Left ventricle myocardium superior (tissue), 1 donor: ENCODE measurements at regions not wholly inside any gene's neighbourhood (a gene's known extent, or its start where the extent isn't known, plus 50 kb on each side); places are given as distances from the start of the nearest gene placed in this dataset.
"Not testable (repeated sequence)": the region's sequence is repeated elsewhere in the genome, so short reads cannot be mapped to it uniquely, and the experiment has no call there.

Source experiments
- ATAC-seq: fragments of 200-7000 bp; cut with Tn5 transposase; one replicate; pipeline ENCODE4 v1.9.1; 2020; ENCODE audit warnings: mild to moderate bottlenecking, moderate library complexity
- DNase-seq: peaks from one replicate; pipeline ENCODE4 v3.0.0-alpha.2; 2020
- intact Hi-C: fragments of 100-400 bp; cut with micrococcal nuclease; formaldehyde crosslinking; loops from one replicate; pipeline ENCODE4 v1.11.0; 2022
- donor health status: DM: no; HTN: yes; CAD: no; lungs with severe emphysema.

DNA sequence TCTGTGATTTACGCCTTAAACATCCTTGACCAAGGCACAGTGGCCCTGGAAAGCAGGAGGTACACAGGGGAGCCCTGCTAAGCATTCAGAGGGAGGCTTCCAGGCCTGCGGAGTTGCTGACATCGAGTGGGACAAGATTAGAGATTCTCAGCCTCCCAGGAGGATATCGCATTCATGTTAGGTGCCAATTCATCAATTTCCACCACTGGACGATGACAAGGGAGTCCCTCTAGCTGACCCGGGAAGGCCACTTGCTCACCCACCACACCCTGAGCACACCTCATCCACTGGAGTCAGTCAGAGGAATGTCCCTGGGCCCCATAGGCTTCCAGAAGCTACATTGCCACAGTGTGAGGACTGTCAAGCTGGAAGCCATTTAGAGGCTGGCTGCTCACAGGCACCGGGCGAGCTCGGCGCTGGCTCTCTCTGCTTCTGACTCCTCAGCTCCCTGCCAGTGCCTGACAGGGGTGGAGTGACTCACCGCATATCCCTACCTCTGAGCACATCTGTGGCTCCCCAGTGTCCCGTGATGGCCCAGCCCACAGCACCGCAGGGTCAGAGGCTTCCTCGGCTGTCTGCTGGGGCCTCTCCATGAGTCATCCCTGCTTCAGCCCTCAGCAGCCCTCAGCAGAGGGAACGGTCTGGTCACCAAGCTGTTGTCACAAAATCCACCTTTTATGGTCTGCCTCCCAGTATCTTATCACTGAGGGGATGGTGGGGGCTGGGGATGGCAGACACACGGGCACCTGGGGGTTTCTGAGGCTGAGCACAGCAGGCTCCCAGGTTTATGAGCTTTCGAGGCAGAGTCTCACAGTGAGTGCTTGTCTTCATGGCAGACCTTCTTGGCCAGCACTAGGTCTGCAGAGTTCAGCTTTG is 117.5 kb downstream of the ZNF608 start:
- ATAC-seq (peak; percentile 47), DNase-seq (peak; percentile 30)

GRCh38 chr5:124627815-124628595 is 118.4 kb downstream of the ZNF608 start:
- intact Hi-C loops = no loop called here
- DNase-seq (no peak), ATAC-seq (no peak)

More for the DNA sequence above, 117.5 kb downstream of the ZNF608 start:
- intact Hi-C loops = no loop called here

DNA sequence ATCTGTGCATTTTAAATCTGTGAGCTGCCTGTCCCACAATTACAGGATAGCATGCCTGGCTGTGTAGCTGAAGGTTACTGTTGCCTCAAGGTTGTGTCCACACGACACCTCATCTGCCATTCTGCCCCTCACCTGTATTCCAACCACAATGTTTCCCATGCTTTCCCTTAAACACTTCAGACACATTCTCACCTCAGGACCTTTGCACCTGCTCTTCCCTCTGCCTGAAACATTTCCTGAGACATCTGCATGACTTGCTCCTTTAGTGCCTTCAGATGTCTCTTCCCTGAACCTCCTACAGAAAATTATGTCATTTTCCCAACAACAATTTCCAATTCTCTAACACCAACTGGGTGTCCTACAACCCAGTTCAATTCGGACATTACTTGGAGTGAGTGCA is 120.4 kb downstream of the ZNF608 start:
- intact Hi-C loops = no loop called here
- no peak for DNase-seq
- no peak for ATAC-seq

- no peak for ATAC-seq
- intact Hi-C loops = no loop called here
- DNase-seq = no peak
Measured at GRCh38 chr5:124623265-124623664, 123.2 kb downstream of the ZNF608 start.

DNA sequence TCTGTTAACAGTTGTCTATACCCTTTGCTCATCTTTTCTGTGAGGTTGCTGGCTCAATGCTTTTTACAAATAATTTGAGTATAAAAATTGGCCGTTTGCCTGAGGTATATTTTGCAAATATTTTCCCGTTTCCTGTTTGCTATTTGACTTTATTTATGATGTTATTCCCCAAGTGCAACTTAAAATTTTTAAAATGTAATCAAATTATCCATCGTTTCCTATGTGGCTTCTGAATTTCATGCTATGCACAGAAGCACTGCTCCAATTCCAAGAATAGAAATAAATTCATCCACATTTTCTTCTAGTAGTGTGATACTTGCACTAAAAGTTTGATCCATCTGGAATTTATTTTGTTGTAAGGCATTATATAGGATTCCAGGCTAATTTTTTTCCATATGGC is 123.6 kb downstream of the ZNF608 start:
- DNase-seq (no peak), ATAC-seq (no peak)
- intact Hi-C loops = no loop called here

GRCh38 chr5:124621279-124621678 is 125.2 kb downstream of the ZNF608 start:
- intact Hi-C loops = no loop called here
- DNase-seq = no peak
- no peak for ATAC-seq

DNA sequence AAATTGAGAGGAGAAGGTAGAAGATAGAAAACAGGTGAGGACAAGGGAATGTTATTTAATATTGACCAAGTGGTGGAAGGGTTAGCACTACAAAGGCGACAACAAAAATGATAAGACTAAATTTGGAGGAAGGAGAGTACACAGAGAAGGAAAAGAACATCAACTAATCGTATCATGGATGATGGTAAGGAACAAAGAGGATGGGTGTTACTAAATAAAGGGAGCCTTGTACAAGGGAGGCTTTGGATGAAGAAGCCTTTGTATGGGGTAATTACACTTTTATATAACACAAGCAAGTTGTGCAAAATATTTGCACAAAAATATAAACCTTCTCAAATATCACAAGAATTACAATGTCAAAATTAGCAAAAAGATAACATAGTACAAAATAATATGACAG is 125.7 kb downstream of the ZNF608 start:
- intact Hi-C loops = no loop called here
- no peak for ATAC-seq

DNA sequence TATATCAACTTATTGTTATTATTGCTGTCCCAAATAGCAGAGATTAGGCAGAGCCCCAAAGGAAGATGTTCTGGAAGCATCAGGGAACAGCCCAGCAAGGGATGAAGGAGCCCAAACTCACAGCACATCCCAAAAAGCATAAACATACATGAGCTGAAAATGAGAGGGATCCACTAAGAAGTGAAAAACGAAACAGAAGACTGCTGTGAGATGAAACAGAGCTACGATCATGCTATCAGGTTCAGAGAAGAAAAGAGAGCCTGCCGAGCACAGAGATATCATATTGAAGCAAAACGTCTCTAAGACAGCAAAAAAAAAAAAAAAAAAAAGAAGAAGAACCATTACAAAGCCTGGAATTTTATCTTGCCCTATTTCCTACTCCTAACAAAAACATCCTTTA is 127.3 kb downstream of the ZNF608 start:
- intact Hi-C loops = no loop called here
- ATAC-seq = no peak
- no peak for DNase-seq

More for the DNA sequence above, 125.7 kb downstream of the ZNF608 start:
- DNase-seq = no peak

DNA sequence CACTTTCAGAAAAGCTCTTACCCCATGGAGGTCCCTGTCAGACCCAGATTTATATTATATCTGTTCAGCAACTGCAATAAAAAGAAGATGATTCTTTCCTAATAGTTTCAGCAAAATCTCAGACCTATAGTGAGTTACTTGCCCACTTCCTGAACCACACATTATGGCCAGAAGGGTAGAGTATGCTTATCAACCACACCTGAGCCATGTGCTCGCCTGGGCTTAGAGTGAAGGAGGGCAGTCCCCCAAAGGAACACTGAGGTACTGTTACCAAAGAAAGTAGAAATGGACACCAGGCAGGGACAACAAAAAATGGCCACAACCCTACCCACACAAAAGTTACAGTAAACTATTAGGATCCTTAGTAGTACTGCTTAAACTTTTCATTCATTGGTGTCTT is 128.7 kb downstream of the ZNF608 start:
- DNase-seq (no peak), ATAC-seq (no peak)
- intact Hi-C loops = no loop called here

- ATAC-seq (no peak), DNase-seq (no peak)
- intact Hi-C loops = no loop called here
Measured at GRCh38 chr5:124614836-124615385, 131.5 kb downstream of the ZNF608 start.

DNA sequence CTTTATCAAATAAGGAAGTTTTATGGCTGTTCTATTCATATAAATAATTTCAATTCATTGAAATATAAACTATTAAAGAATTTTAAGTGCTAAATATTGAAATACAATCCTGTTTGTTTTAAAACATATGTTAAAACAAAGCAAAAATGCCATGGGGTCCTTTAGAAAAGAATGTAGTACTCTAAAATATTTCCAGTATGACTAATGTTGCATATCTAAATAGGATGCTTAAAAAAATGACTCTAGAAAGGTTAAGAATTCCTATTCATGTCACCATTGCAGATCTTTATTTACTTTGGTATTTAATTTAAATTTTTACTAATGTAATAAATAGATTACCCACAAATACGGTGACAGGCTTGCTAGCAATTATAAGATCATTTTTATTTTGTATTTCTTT is 132.3 kb downstream of the ZNF608 start:
- DNase-seq = no peak
- ATAC-seq = no peak
- intact Hi-C loops = no loop called here

GRCh38 chr5:124613273-124613953 is 133.0 kb downstream of the ZNF608 start:
- no peak for DNase-seq
- intact Hi-C loops = no loop called here
- ATAC-seq = no peak

- DNase-seq (no peak), ATAC-seq (peak; percentile 62)
- intact Hi-C loops = no loop called here
Measured at GRCh38 chr5:124612023-124612422, 134.4 kb downstream of the ZNF608 start.

GRCh38 chr5:124611262-124611661 is 135.2 kb downstream of the ZNF608 start:
- intact Hi-C loops, ATAC-seq, DNase-seq: not testable (repeated sequence)

- intact Hi-C loops, DNase-seq, ATAC-seq: not testable (repeated sequence)
Measured at GRCh38 chr5:124609685-124610084, 136.8 kb downstream of the ZNF608 start.

DNA sequence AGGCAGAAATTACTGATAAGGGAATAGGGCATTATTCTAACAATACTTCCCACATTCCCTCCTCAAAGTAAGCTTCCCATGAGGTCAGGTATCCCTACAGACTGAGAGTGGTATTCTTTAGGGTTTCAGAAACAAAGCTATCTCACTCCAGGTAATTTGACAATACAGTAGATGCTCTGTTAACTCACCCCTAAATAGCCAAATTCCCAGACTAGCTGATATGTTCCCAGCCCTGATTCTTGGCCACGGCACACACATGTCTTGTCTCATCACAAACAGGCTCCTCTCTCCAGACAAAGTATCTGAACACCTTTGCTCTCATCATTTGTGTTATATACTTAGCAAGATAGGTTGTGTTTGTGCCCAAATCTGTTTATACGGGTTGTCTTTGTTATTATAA is 139.9 kb downstream of the ZNF608 start:
- no peak for DNase-seq
- intact Hi-C loops = no loop called here
- ATAC-seq = no peak

DNA sequence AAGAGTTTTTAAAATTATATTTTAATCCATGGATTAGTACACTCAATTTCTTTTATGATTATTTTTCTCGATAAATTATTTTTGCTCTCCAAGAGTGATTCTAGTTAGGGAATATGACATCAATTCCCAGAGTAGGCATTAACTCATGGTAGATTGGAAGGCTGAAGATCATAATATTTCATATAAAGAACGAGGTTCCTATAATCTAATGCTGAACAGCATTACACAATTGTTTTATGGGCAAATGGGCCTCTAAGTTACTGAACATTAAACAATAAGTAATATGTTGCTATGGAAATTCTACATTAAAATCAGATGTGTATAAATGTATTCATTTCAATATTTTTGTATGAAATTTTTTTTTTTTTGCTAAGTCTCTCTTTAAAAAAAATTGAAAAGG is 140.3 kb downstream of the ZNF608 start:
- no peak for ATAC-seq
- no peak for DNase-seq
- intact Hi-C loops = no loop called here

DNA sequence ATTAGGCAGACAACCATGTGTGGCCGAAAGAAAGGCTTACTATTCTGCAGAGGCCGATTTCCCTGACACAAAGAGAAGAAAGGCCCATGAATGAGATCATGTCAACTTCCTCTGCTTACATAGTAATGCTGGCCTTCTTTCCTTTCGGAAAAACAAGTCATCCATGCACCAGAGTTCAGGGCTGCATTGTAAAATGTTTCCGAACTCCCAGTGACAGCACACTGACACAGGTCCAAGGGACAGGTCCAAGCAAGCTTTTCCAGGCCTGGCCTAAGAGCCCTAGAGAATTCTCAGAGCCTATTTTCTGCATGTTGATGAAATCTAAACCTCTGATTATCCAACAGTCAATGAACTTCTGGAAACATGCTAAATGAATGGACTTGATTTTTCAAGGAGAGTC is 140.9 kb downstream of the ZNF608 start:
- intact Hi-C loops = no loop called here
- peak; percentile 49 for DNase-seq
- ATAC-seq = peak; percentile 98

GRCh38 chr5:124604419-124604818 is 142.0 kb downstream of the ZNF608 start:
- no peak for ATAC-seq
- intact Hi-C loops = no loop called here
- no peak for DNase-seq
